ENCODE measurements at regions not wholly inside any gene's neighbourhood (a gene's known extent, or its start where the extent isn't known, plus 50 kb on each side); places are given as distances from the start of the nearest gene placed in this dataset.

GRCh38 chr5:100026606-100027005 is 508.6 kb upstream of the FAM174A start:
- TF ChIP-seq, protein P1, sequence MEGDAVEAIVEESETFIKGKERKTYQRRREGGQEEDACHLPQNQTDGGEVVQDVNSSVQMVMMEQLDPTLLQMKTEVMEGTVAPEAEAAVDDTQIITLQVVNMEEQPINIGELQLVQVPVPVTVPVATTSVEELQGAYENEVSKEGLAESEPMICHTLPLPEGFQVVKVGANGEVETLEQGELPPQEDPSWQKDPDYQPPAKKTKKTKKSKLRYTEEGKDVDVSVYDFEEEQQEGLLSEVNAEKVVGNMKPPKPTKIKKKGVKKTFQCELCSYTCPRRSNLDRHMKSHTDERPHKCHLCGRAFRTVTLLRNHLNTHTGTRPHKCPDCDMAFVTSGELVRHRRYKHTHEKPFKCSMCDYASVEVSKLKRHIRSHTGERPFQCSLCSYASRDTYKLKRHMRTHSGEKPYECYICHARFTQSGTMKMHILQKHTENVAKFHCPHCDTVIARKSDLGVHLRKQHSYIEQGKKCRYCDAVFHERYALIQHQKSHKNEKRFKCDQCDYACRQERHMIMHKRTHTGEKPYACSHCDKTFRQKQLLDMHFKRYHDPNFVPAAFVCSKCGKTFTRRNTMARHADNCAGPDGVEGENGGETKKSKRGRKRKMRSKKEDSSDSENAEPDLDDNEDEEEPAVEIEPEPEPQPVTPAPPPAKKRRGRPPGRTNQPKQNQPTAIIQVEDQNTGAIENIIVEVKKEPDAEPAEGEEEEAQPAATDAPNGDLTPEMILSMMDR (IDR thresholded peaks at IDR 0.05; ENCODE audit: borderline replicate concordance, extremely low read depth, low read length, poor library complexity, severe bottlenecking), result no peak
- no peak for TF ChIP-seq EZH2 (IDR thresholded peaks at IDR 0.05; ENCODE audit: borderline replicate concordance, low read depth, low read length, severe bottlenecking)
